Astrocyte (in vitro differentiated cells and primary cell): ENCODE measurements at regions not wholly inside any gene's neighbourhood (a gene's known extent, or its start where the extent isn't known, plus 50 kb on each side); places are given as distances from the start of the nearest gene placed in this dataset.
A peak's percentile ranks its signal among the peaks of the same experiment; 100 is the strongest.
"Not testable (repeated sequence)": the region's sequence is repeated elsewhere in the genome, so short reads cannot be mapped to it uniquely, and the experiment has no call there.

Source experiments
- DNase-seq: peaks from one replicate; pipeline ENCODE4 v3.0.0-alpha.2; 2010; ENCODE audit warnings: low read depth
- FAIRE-seq: peaks from 2 replicates; lab custom pipeline; 2011; peaks lifted over from hg19 to GRCh38; lab: Jason Lieb, UNC
- H2AFZ ChIP-seq: 2 replicates; pipeline ENCODE4 v1.6.0; 2012; ENCODE audit warnings: low read depth, low read length, inconsistent platforms
- H3K27ac ChIP-seq: 2 replicates; pipeline ENCODE4 v1.5.1; 2011; ENCODE audit warnings: low read depth, low read length, inconsistent platforms
- H3K27me3 ChIP-seq: 2 replicates; pipeline ENCODE4 v1.6.0; 2011; ENCODE audit warnings: low read length, inconsistent platforms; ENCODE audit not compliant: insufficient read depth
- H3K36me3 ChIP-seq: 2 replicates; pipeline ENCODE4 v1.5.1; 2011; ENCODE audit warnings: low read length, inconsistent platforms; ENCODE audit not compliant: insufficient read depth
- H3K4me1 ChIP-seq: 2 replicates; pipeline ENCODE4 v1.5.1; 2011; ENCODE audit warnings: low read length, inconsistent platforms; ENCODE audit not compliant: insufficient read depth
- H3K4me2 ChIP-seq: 2 replicates; pipeline ENCODE4 v1.6.0; 2012; ENCODE audit warnings: low read length, inconsistent platforms
- H3K4me3 ChIP-seq: 2 replicates; pipeline ENCODE4 v1.5.1; 2011; ENCODE audit warnings: low read depth, mild to moderate bottlenecking, low read length, inconsistent platforms; ENCODE audit not compliant: insufficient read depth
- H3K79me2 ChIP-seq: 2 replicates; pipeline ENCODE4 v1.6.0; 2012; ENCODE audit warnings: mild to moderate bottlenecking, low read length, inconsistent platforms; ENCODE audit not compliant: insufficient read depth
- H3K9ac ChIP-seq: 2 replicates; pipeline ENCODE4 v1.6.0; 2012; ENCODE audit warnings: mild to moderate bottlenecking, low read length, inconsistent platforms
- H3K9me3 ChIP-seq: 2 replicates; pipeline ENCODE4 v1.5.1; 2012; ENCODE audit warnings: low read depth, mild to moderate bottlenecking, low read length, inconsistent platforms; ENCODE audit not compliant: insufficient read depth
- H4K20me1 ChIP-seq: 2 replicates; pipeline ENCODE4 v1.6.0; 2012; ENCODE audit warnings: low read length, inconsistent platforms; ENCODE audit not compliant: insufficient read depth
- H3K27ac Mint-ChIP-seq: one replicate; pipeline ENCODE4 v1.8.0; 2021; ENCODE audit warnings: mild to moderate bottlenecking, mixed read lengths; ENCODE audit not compliant: unreplicated experiment
- H3K27me3 Mint-ChIP-seq: one replicate; pipeline ENCODE4 v1.8.0; 2021; ENCODE audit warnings: low read depth, mixed read lengths; ENCODE audit not compliant: unreplicated experiment
- H3K36me3 Mint-ChIP-seq: one replicate; pipeline ENCODE4 v1.8.0; 2021; ENCODE audit warnings: low read depth, mixed read lengths; ENCODE audit not compliant: unreplicated experiment
- H3K4me1 Mint-ChIP-seq: one replicate; pipeline ENCODE4 v1.8.0; 2021; ENCODE audit warnings: low read depth, mixed read lengths; ENCODE audit not compliant: unreplicated experiment
- H3K4me3 Mint-ChIP-seq: one replicate; pipeline ENCODE4 v1.8.0; 2021; ENCODE audit warnings: mild to moderate bottlenecking, moderate library complexity, mixed read lengths; ENCODE audit not compliant: unreplicated experiment
- H3K9me3 Mint-ChIP-seq: one replicate; pipeline ENCODE4 v1.8.0; 2021; ENCODE audit warnings: mild to moderate bottlenecking, mixed read lengths; ENCODE audit not compliant: unreplicated experiment
- EZH2 ChIP-seq: IDR thresholded peaks from 2 replicates; pipeline ENCODE4 v1.6.1; 2012; ENCODE audit warnings: mild to moderate bottlenecking, low read length, inconsistent platforms; ENCODE audit not compliant: insufficient read depth
- TF ChIP-seq, protein P1 (sequence below): IDR thresholded peaks from 2 replicates; pipeline ENCODE4 v1.5.1; 2011; ENCODE audit warnings: low read depth, mild to moderate bottlenecking, inconsistent platforms, low read length, moderate library complexity; ENCODE audit not compliant: insufficient read depth

DNA sequence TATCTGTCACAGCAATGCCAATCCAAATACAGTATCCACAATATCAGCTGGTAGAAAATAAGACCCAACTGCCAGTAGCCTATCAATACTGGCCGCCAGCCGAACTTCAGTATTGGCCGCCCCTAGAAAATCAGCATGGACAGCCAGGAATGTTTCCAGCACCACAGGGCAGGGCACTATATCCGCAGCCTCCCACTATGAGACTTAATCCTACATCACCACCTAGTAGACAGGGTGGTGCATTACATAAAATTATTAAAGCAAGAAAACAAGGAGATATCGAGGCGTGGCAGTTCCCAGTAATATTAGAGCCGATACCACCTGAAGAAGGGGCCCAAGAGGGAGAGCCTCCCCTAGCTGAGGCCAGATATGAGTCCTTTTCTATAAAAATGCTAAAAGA is 111.3 kb downstream of the ZNF486 start:
- H3K27me3 Mint-ChIP-seq = no peaks in the 10 kb centered on the region
- FAIRE-seq (no peak), DNase-seq (peak; percentile 4)
- no peaks in the 10 kb centered on the region for H3K9me3 Mint-ChIP-seq
- Histone ChIP-seq H3K27ac (no peak overlapping the region), H3K36me3 (no peaks in the 10 kb centered on the region), H3K27me3 (no peaks in the 10 kb centered on the region), H2AFZ (no peak overlapping the region), H4K20me1 (no peaks in the 10 kb centered on the region), H3K9me3 (no peaks in the 10 kb centered on the region), H3K79me2 (no peaks in the 10 kb centered on the region), H3K4me2 (no peak overlapping the region), H3K4me3 (no peak overlapping the region), H3K4me1 (no peaks in the 10 kb centered on the region), H3K9ac (no peak overlapping the region)
- no peaks in the 10 kb centered on the region for H3K36me3 Mint-ChIP-seq
- TF ChIP-seq, protein P1, sequence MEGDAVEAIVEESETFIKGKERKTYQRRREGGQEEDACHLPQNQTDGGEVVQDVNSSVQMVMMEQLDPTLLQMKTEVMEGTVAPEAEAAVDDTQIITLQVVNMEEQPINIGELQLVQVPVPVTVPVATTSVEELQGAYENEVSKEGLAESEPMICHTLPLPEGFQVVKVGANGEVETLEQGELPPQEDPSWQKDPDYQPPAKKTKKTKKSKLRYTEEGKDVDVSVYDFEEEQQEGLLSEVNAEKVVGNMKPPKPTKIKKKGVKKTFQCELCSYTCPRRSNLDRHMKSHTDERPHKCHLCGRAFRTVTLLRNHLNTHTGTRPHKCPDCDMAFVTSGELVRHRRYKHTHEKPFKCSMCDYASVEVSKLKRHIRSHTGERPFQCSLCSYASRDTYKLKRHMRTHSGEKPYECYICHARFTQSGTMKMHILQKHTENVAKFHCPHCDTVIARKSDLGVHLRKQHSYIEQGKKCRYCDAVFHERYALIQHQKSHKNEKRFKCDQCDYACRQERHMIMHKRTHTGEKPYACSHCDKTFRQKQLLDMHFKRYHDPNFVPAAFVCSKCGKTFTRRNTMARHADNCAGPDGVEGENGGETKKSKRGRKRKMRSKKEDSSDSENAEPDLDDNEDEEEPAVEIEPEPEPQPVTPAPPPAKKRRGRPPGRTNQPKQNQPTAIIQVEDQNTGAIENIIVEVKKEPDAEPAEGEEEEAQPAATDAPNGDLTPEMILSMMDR = peak; percentile 35
- TF ChIP-seq EZH2 = no peak
- H3K4me3 Mint-ChIP-seq = no peak overlapping the region
- no peak overlapping the region for H3K27ac Mint-ChIP-seq
- H3K4me1 Mint-ChIP-seq = no peaks in the 10 kb centered on the region

DNA sequence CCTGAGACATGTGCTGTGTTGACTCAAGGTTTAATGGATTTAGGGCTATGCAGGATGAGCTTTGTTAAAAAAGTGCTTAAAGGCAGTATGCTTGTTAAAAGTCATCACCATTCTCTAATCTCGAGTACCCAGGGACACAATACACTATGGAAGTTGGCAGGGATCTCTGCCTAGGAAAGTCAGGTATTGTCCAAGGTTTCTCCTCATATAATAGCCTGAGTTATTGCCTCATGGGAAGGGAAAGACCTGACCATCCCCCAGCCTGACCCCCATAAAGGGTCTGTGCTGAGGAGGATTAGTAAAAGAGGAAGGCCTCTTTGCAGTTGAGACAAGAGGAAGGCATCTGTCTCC is 109.7 kb downstream of the ZNF486 start:
- not testable (repeated sequence) for FAIRE-seq, H3K9ac ChIP-seq, H3K9me3 Mint-ChIP-seq, H2AFZ ChIP-seq, H3K4me1 ChIP-seq, H3K9me3 ChIP-seq, H3K79me2 ChIP-seq, H4K20me1 ChIP-seq, DNase-seq, H3K36me3 ChIP-seq, H3K27me3 ChIP-seq, H3K27me3 Mint-ChIP-seq, H3K27ac ChIP-seq, H3K4me2 ChIP-seq, H3K36me3 Mint-ChIP-seq, H3K4me3 ChIP-seq, H3K4me3 Mint-ChIP-seq, H3K4me1 Mint-ChIP-seq, H3K27ac Mint-ChIP-seq

DNA sequence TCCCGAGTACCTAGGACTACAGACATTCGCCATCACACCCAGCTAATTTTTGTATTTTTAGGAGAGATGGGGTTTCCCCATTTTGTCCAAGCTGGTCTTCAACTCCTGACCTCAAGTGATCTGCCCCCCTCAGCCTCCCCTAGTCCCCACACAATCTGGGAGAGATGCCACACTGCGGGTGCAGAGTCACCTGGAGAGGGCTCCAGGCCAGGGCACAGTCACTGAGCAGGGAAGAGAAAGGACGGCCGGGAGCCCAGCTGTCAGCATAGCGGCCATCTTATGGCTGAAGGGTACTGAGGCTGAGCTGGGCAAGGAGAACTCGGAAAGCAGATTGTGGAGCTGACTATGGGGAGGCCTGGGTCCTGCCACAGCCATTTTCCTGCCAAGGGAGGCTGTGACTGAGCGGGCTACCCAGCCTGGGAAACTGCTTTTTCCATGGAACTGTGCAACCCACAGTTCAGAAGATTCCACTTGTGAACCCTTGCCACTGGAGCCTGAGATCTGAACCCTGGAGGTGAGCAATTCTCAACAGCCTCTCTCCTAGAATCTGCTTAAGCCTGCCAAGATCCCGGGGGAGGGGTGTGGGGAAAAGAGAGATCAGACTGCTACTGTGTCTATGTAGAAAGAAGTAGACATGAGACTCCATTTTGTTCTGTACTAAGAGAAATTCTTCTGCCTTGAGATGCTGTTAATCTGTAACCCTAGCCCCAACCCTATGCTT is 109.2 kb downstream of the ZNF486 start:
- H3K27ac Mint-ChIP-seq = no peak overlapping the region
- H3K4me1 ChIP-seq = no peaks in the 10 kb centered on the region
- H3K9ac ChIP-seq = no peak overlapping the region
- no peaks in the 10 kb centered on the region for H3K27me3 Mint-ChIP-seq
- no peaks in the 10 kb centered on the region for H4K20me1 ChIP-seq
- H3K4me3 Mint-ChIP-seq = no peak overlapping the region
- no peaks in the 10 kb centered on the region for H3K27me3 ChIP-seq
- TF ChIP-seq, protein P1 = no peak
- no peak for TF ChIP-seq EZH2
- no peak overlapping the region for H3K4me3 ChIP-seq
- H3K4me2 ChIP-seq = no peak overlapping the region
- no peak overlapping the region for H3K27ac ChIP-seq
- H3K36me3 Mint-ChIP-seq = no peaks in the 10 kb centered on the region
- no peaks in the 10 kb centered on the region for H3K9me3 Mint-ChIP-seq
- no peak overlapping the region for H2AFZ ChIP-seq
- H3K36me3 ChIP-seq = no peaks in the 10 kb centered on the region
- no peaks in the 10 kb centered on the region for H3K9me3 ChIP-seq
- no peaks in the 10 kb centered on the region for H3K4me1 Mint-ChIP-seq
- FAIRE-seq (no peak), DNase-seq (no peak)
- H3K79me2 ChIP-seq = no peaks in the 10 kb centered on the region
